Fibroblast of mammary gland (primary cell): ENCODE measurements at regions not wholly inside any gene's neighbourhood (a gene's known extent, or its start where the extent isn't known, plus 50 kb on each side); places are given as distances from the start of the nearest gene placed in this dataset.
A peak's percentile ranks its signal among the peaks of the same experiment; 100 is the strongest.

Experiments
- DNase-seq: peaks from one replicate; pipeline ENCODE4 v3.0.0-alpha.2; 2010; ENCODE audit warnings: low read depth
- H3K4me3 ChIP-seq: 2 replicates; pipeline ENCODE4 v1.5.1; 2011; ENCODE audit warnings: low read depth, mild to moderate bottlenecking, low read length, moderate library complexity; ENCODE audit not compliant: control insufficient read depth
- CTCF ChIP-seq: conservative IDR thresholded peaks from 2 replicates; pipeline ENCODE4 v1.5.1; 2011; ENCODE audit warnings: low read depth, low read length, inconsistent platforms; ENCODE audit not compliant: control insufficient read depth, insufficient read depth

GRCh38 chr12:24574538-24574937, 374.4 kb downstream of the BCAT1 start:
- TF ChIP-seq CTCF: no peak
- DNase-seq: no peak
- H3K4me3 ChIP-seq: no peak overlapping the region

- DNase-seq: no peak
- H3K4me3 ChIP-seq: no peak overlapping the region
- no peak for TF ChIP-seq CTCF
Measured at GRCh38 chr12:24573621-24574020, 375.3 kb downstream of the BCAT1 start.

GRCh38 chr12:24565300-24565699, 383.6 kb downstream of the BCAT1 start:
- DNase-seq: no peak
- TF ChIP-seq CTCF: no peak
- H3K4me3 ChIP-seq: no peak overlapping the region

GRCh38 chr12:24562771-24563431, 386.0 kb downstream of the BCAT1 start:
- peak; percentile 43 for DNase-seq
- TF ChIP-seq CTCF: no peak
- H3K4me3 ChIP-seq: peak overlapping the region; percentile 77

GRCh38 chr12:24561882-24562770, 386.8 kb downstream of the BCAT1 start:
- DNase-seq: peak; percentile 60
- peak overlapping the region; percentile 77 for H3K4me3 ChIP-seq
- TF ChIP-seq CTCF: no peak

GRCh38 chr12:24561411-24561871, 387.5 kb downstream of the BCAT1 start:
- DNase-seq: peak; percentile 42
- TF ChIP-seq CTCF: no peak
- H3K4me3 ChIP-seq: peak overlapping the region; percentile 77
